ENCODE measurements at regions not wholly inside any gene's neighbourhood (a gene's known extent, or its start where the extent isn't known, plus 50 kb on each side); places are given as distances from the start of the nearest gene placed in this dataset.

DNA sequence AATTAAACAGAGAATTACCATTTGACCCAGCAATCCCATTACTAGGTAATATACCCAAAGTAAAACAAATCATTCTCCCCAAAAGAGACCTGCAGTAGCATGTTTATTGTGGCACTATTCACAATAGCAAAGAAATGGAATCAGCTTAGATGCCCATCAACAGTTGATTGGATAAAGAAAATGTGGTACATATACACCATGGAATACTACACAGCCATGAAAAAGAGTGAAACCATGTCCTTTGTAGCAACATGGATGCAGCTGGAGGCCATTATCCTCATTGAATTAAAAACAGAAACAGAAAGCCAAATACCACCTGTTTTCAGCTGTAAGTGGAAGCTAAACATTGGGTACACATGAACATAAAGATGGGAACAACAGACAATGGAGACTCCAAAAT lies 1141.8 kb upstream of the AUTS2 start:
- Histone ChIP-seq H3K36me3 (ENCODE audit: control insufficient read depth, insufficient read depth, low read length) (no peaks in the 10 kb centered on the region), H3K4me1 (ENCODE audit: control insufficient read depth, insufficient read depth, low read length, poor library complexity, severe bottlenecking) (no peaks in the 10 kb centered on the region), H3K4me3 (ENCODE audit: insufficient read depth, low read depth, low read length, poor library complexity, severe bottlenecking) (no peak overlapping the region), H3K27ac (ENCODE audit: insufficient read depth, low read length, poor library complexity, severe bottlenecking) (no peak overlapping the region), H3K27me3 (replicated peaks; ENCODE audit: control insufficient read depth, insufficient read depth, low read length, poor library complexity, severe bottlenecking) (no peaks in the 10 kb centered on the region), H3K9me3 (ENCODE audit: control insufficient read depth, low read length) (no peaks in the 10 kb centered on the region)
- DNase-seq: no peak

- no peak for DNase-seq
- Histone ChIP-seq H3K9me3 (ENCODE audit: control insufficient read depth, low read length) (no peaks in the 10 kb centered on the region), H3K36me3 (ENCODE audit: control insufficient read depth, insufficient read depth, low read length) (no peaks in the 10 kb centered on the region), H3K27ac (ENCODE audit: insufficient read depth, low read length, poor library complexity, severe bottlenecking) (no peak overlapping the region), H3K27me3 (replicated peaks; ENCODE audit: control insufficient read depth, insufficient read depth, low read length, poor library complexity, severe bottlenecking) (no peaks in the 10 kb centered on the region), H3K4me1 (ENCODE audit: control insufficient read depth, insufficient read depth, low read length, poor library complexity, severe bottlenecking) (no peaks in the 10 kb centered on the region), H3K4me3 (ENCODE audit: insufficient read depth, low read depth, low read length, poor library complexity, severe bottlenecking) (no peak overlapping the region)
Observed at GRCh38 chr7:68457481-68457880, 1140.8 kb upstream of the AUTS2 start.

DNA sequence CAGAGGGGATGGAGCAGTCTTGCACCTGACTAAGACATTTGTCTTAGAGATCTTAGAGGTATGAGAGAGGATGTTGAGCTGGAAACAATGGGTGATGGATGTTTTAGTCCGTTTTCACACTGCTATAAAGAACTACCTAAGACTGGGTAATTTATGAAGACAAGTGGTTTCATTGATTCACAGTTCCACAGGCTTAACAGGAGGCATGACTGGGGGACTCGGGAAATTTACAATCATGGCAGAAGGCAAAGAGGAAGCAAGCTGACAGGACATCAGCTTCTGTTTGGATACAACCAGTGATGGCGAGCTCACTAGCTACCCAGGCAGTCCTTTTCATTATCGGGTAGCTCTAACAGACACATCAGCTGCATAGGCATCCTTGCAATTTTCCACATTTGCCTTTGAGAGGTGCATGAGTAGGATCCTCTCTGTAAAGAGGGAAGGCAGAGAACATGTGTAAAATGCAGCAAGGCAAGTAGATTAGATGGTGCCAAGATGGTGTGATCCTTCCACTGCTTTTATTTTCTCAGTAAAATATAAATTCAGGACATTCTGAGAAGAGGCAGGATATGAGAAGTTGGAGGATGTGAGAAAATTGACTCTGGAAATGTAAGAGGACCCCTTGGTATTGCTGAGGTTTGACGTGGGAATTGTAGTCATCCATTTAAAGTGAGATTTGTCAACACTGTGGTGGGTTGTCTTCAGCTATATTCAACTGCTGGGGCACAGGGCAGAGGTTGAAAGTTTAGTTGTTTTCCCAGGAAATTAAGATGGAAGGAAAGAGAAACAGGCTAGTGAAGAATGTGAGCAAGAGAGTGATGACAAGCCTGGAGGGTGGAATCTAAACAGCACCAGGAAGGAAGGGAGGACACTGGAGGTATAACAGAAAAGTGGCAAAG lies 1140.0 kb upstream of the AUTS2 start:
- Histone ChIP-seq H3K9me3 (ENCODE audit: control insufficient read depth, low read length) (no peaks in the 10 kb centered on the region), H3K36me3 (ENCODE audit: control insufficient read depth, insufficient read depth, low read length) (no peaks in the 10 kb centered on the region), H3K27ac (ENCODE audit: insufficient read depth, low read length, poor library complexity, severe bottlenecking) (no peak overlapping the region), H3K27me3 (replicated peaks; ENCODE audit: control insufficient read depth, insufficient read depth, low read length, poor library complexity, severe bottlenecking) (no peaks in the 10 kb centered on the region), H3K4me1 (ENCODE audit: control insufficient read depth, insufficient read depth, low read length, poor library complexity, severe bottlenecking) (no peaks in the 10 kb centered on the region), H3K4me3 (ENCODE audit: insufficient read depth, low read depth, low read length, poor library complexity, severe bottlenecking) (no peak overlapping the region)
- no peak for DNase-seq

GRCh38 chr7:68461430-68461829 lies 1136.8 kb upstream of the AUTS2 start:
- DNase-seq: no peak
- Histone ChIP-seq H3K4me3 (ENCODE audit: insufficient read depth, low read depth, low read length, poor library complexity, severe bottlenecking) (no peak overlapping the region), H3K9me3 (ENCODE audit: control insufficient read depth, low read length) (no peaks in the 10 kb centered on the region), H3K27me3 (replicated peaks; ENCODE audit: control insufficient read depth, insufficient read depth, low read length, poor library complexity, severe bottlenecking) (no peaks in the 10 kb centered on the region), H3K27ac (ENCODE audit: insufficient read depth, low read length, poor library complexity, severe bottlenecking) (no peak overlapping the region), H3K36me3 (ENCODE audit: control insufficient read depth, insufficient read depth, low read length) (no peaks in the 10 kb centered on the region), H3K4me1 (ENCODE audit: control insufficient read depth, insufficient read depth, low read length, poor library complexity, severe bottlenecking) (no peaks in the 10 kb centered on the region)

- H3K36me3 ChIP-seq (ENCODE audit: control insufficient read depth, insufficient read depth, low read length): no peaks in the 10 kb centered on the region
- H3K9me3 ChIP-seq (ENCODE audit: control insufficient read depth, low read length): no peaks in the 10 kb centered on the region
- no peak overlapping the region for H3K4me3 ChIP-seq (ENCODE audit: insufficient read depth, low read depth, low read length, poor library complexity, severe bottlenecking)
- H3K27ac ChIP-seq (ENCODE audit: insufficient read depth, low read length, poor library complexity, severe bottlenecking): no peak overlapping the region
- no peaks in the 10 kb centered on the region for H3K4me1 ChIP-seq (ENCODE audit: control insufficient read depth, insufficient read depth, low read length, poor library complexity, severe bottlenecking)
- no peaks in the 10 kb centered on the region for H3K27me3 ChIP-seq (replicated peaks; ENCODE audit: control insufficient read depth, insufficient read depth, low read length, poor library complexity, severe bottlenecking)
- no peak for DNase-seq
Observed at GRCh38 chr7:68470836-68471435, 1127.3 kb upstream of the AUTS2 start.

- Histone ChIP-seq H3K4me1 (ENCODE audit: control insufficient read depth, insufficient read depth, low read length, poor library complexity, severe bottlenecking) (no peaks in the 10 kb centered on the region), H3K36me3 (ENCODE audit: control insufficient read depth, insufficient read depth, low read length) (no peaks in the 10 kb centered on the region), H3K9me3 (ENCODE audit: control insufficient read depth, low read length) (no peaks in the 10 kb centered on the region), H3K4me3 (ENCODE audit: insufficient read depth, low read depth, low read length, poor library complexity, severe bottlenecking) (no peak overlapping the region), H3K27ac (ENCODE audit: insufficient read depth, low read length, poor library complexity, severe bottlenecking) (no peak overlapping the region), H3K27me3 (replicated peaks; ENCODE audit: control insufficient read depth, insufficient read depth, low read length, poor library complexity, severe bottlenecking) (no peaks in the 10 kb centered on the region)
- DNase-seq: no peak
Observed at GRCh38 chr7:68472688-68473087, 1125.6 kb upstream of the AUTS2 start.

DNA sequence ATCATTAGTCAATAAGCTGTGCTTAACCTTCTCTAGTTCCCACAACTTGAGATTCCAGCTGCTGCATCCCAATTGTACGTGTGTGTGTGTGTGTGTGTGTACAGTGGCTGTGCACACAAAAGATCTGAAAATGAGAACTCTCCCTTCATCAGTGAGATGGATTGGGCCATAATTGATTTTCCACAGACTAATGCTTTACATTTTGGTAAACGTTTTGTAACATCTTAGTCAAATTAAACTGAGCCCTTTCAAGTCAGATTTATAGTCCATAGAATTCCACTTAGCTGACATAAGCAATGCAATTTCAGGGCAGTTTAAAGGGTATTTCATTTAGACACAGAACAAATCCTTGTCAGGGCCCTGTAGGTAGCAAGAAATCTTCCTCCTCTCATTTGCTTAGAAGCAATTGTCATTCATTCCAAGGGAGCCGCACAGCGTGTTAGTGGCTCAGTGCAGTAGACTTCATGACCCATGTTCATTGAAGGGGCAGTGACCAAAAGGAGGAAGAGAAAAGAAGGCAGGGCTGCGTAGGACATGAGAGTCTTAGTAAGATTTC lies 1123.5 kb upstream of the AUTS2 start:
- H3K27me3 ChIP-seq (replicated peaks; ENCODE audit: control insufficient read depth, insufficient read depth, low read length, poor library complexity, severe bottlenecking): no peaks in the 10 kb centered on the region

DNA sequence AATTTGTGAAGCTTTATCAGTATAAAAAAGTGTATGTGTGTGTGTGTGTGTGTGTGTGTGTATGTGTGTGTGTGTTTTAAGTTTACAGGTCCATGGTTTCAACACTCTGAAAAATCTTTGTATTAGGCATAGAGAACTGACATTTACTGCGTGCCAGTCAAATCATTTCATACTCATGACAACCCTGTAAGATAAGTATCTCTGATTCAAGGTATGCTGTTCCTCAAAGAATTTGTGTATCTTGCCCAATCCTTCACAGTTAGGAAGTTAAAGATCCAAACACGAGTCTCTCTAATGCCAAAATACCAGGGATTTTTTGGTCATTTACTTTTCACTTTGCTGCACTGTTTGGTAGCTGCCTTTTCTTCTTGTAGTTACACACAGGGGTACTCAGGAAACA lies 1121.3 kb upstream of the AUTS2 start:
- no peaks in the 10 kb centered on the region for H3K27me3 ChIP-seq (replicated peaks; ENCODE audit: control insufficient read depth, insufficient read depth, low read length, poor library complexity, severe bottlenecking)
- no peaks in the 10 kb centered on the region for H3K4me1 ChIP-seq (ENCODE audit: control insufficient read depth, insufficient read depth, low read length, poor library complexity, severe bottlenecking)
- H3K27ac ChIP-seq (ENCODE audit: insufficient read depth, low read length, poor library complexity, severe bottlenecking): no peak overlapping the region
- no peaks in the 10 kb centered on the region for H3K9me3 ChIP-seq (ENCODE audit: control insufficient read depth, low read length)
- no peak overlapping the region for H3K4me3 ChIP-seq (ENCODE audit: insufficient read depth, low read depth, low read length, poor library complexity, severe bottlenecking)
- no peak for DNase-seq
- no peaks in the 10 kb centered on the region for H3K36me3 ChIP-seq (ENCODE audit: control insufficient read depth, insufficient read depth, low read length)

More for the DNA sequence above, 1123.5 kb upstream of the AUTS2 start:
- H3K4me1 ChIP-seq (ENCODE audit: control insufficient read depth, insufficient read depth, low read length, poor library complexity, severe bottlenecking): no peaks in the 10 kb centered on the region
- H3K4me3 ChIP-seq (ENCODE audit: insufficient read depth, low read depth, low read length, poor library complexity, severe bottlenecking): no peak overlapping the region
- H3K27ac ChIP-seq (ENCODE audit: insufficient read depth, low read length, poor library complexity, severe bottlenecking): no peak overlapping the region
- no peak for DNase-seq
- no peaks in the 10 kb centered on the region for H3K9me3 ChIP-seq (ENCODE audit: control insufficient read depth, low read length)
- no peaks in the 10 kb centered on the region for H3K36me3 ChIP-seq (ENCODE audit: control insufficient read depth, insufficient read depth, low read length)

DNA sequence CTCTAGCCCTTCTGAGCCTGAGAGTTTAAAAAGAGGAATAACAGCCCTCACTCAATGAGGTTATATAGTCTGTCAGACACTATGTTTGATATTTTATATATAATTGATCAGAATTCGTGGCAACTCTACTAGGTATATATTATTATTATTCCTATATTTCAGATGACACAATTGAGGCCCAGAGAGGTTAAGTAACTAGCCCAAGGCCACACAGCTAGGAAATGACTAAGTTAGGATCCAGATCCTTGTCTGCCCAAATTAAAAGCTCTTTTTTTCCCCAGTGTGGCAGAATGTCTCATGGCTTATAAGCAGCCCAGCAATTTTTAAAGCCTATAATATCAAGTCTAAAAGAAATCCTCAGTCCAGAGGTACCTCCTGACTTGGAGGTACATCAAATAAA lies 1119.9 kb upstream of the AUTS2 start:
- no peaks in the 10 kb centered on the region for H3K27me3 ChIP-seq (replicated peaks; ENCODE audit: control insufficient read depth, insufficient read depth, low read length, poor library complexity, severe bottlenecking)
- DNase-seq: no peak
- H3K36me3 ChIP-seq (ENCODE audit: control insufficient read depth, insufficient read depth, low read length): no peaks in the 10 kb centered on the region
- no peaks in the 10 kb centered on the region for H3K9me3 ChIP-seq (ENCODE audit: control insufficient read depth, low read length)
- no peak overlapping the region for H3K27ac ChIP-seq (ENCODE audit: insufficient read depth, low read length, poor library complexity, severe bottlenecking)
- no peak overlapping the region for H3K4me3 ChIP-seq (ENCODE audit: insufficient read depth, low read depth, low read length, poor library complexity, severe bottlenecking)
- H3K4me1 ChIP-seq (ENCODE audit: control insufficient read depth, insufficient read depth, low read length, poor library complexity, severe bottlenecking): no peaks in the 10 kb centered on the region

- H3K27ac ChIP-seq (ENCODE audit: insufficient read depth, low read length, poor library complexity, severe bottlenecking): no peak overlapping the region
- H3K4me1 ChIP-seq (ENCODE audit: control insufficient read depth, insufficient read depth, low read length, poor library complexity, severe bottlenecking): no peaks in the 10 kb centered on the region
- no peaks in the 10 kb centered on the region for H3K27me3 ChIP-seq (replicated peaks; ENCODE audit: control insufficient read depth, insufficient read depth, low read length, poor library complexity, severe bottlenecking)
- no peaks in the 10 kb centered on the region for H3K36me3 ChIP-seq (ENCODE audit: control insufficient read depth, insufficient read depth, low read length)
- DNase-seq: no peak
- no peaks in the 10 kb centered on the region for H3K9me3 ChIP-seq (ENCODE audit: control insufficient read depth, low read length)
- no peak overlapping the region for H3K4me3 ChIP-seq (ENCODE audit: insufficient read depth, low read depth, low read length, poor library complexity, severe bottlenecking)
Observed at GRCh38 chr7:68482800-68483199, 1115.5 kb upstream of the AUTS2 start.
